Suprapubic skin (tissue), 4 donors: ENCODE measurements at regions not wholly inside any gene's neighbourhood (a gene's known extent, or its start where the extent isn't known, plus 50 kb on each side); places are given as distances from the start of the nearest gene placed in this dataset.
"Not testable (repeated sequence)": the region's sequence is repeated elsewhere in the genome, so short reads cannot be mapped to it uniquely, and the experiment has no call there.

Source experiments
- DNase-seq, 2 donors: peaks; one replicate each; pipeline ENCODE4 v3.0.0-alpha.2; 2019; ENCODE audit warnings: low spot score in 2 of 2
- H3K27ac ChIP-seq: fragments of 200-600 bp; sonication (generic); one replicate; pipeline ENCODE4 v1.5.1; 2019
- H3K27me3 ChIP-seq: fragments of 200-600 bp; sonication (generic); one replicate; pipeline ENCODE4 v1.5.1; 2019
- H3K36me3 ChIP-seq: fragments of 200-600 bp; sonication (generic); one replicate; pipeline ENCODE4 v1.5.1; 2019
- H3K4me1 ChIP-seq: fragments of 200-600 bp; sonication (generic); one replicate; pipeline ENCODE4 v1.5.1; 2019
- H3K4me3 ChIP-seq: fragments of 200-600 bp; sonication (generic); one replicate; pipeline ENCODE4 v1.5.1; 2019; ENCODE audit warnings: mild to moderate bottlenecking
- H3K9me3 ChIP-seq: fragments of 200-600 bp; sonication (generic); one replicate; pipeline ENCODE4 v1.5.1; 2019
- EP300 ChIP-seq: sonication (generic); formaldehyde crosslinking; IDR thresholded peaks from one replicate; pipeline ENCODE4 v1.6.1; 2017; ENCODE audit warnings: antibody characterized with exemption
- POLR2A ChIP-seq, 2 donors: fragments of 450-650 bp; IDR thresholded peaks; one replicate each; pipeline ENCODE4 v1.6.1; 2017; ENCODE audit warnings: antibody characterized with exemption in 2 of 2, mild to moderate bottlenecking in 2 of 2, moderate library complexity in 2 of 2
- POLR2AphosphoS5 ChIP-seq, 3 donors: sonication (generic); formaldehyde crosslinking; IDR thresholded peaks; one replicate each; pipeline ENCODE4 v1.6.1; 2017; ENCODE audit warnings: antibody characterized with exemption in 3 of 3
- WGBS: methylation state at CpG from one replicate; pipeline ENCODE4 v1.1.5; 2018; 5-methylcytosine and 5-hydroxymethylcytosine counted together
- TF ChIP-seq, protein P1 (sequence below), 2 donors: fragments of 200-600 bp in 1 of 2; fragments of 450-650 bp in 1 of 2; sonication (generic) in 1 of 2; IDR thresholded peaks; one replicate each; pipeline ENCODE4 v1.5.1; 2016 to 2019; ENCODE audit warnings: antibody characterized with exemption in 2 of 2, mild to moderate bottlenecking in 1 of 2, moderate library complexity in 1 of 2

DNA sequence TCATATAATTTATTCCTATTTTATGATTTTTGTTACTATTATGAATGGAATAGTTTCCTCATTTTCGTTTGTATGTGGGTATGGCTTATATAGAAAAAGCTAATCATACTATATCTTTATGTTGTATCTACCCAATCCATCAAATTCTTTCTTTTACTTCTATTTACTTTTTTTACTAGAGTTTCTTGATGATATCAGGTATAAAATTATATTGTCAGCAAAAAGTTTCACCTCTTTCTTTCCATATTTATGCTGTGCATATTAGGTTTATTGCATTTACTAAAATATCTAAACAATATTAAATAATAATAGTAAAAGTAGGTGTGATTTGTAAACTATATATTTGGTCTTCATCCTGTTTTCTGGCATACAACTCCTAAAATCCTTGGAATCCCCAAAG lies 146.7 kb upstream of the PLXNC1 start:
- Histone ChIP-seq H3K27ac (no peak overlapping the region), H3K4me1 (no peaks in the 10 kb centered on the region), H3K9me3 (peaks cover 8% of the 10 kb centered on the region), H3K4me3 (no peak overlapping the region), H3K27me3 (no peaks in the 10 kb centered on the region), H3K36me3 (no peaks in the 10 kb centered on the region)
- WGBS = 69% methylated on average over 1 of the region's 1 CpG
- TF ChIP-seq, protein P1, sequence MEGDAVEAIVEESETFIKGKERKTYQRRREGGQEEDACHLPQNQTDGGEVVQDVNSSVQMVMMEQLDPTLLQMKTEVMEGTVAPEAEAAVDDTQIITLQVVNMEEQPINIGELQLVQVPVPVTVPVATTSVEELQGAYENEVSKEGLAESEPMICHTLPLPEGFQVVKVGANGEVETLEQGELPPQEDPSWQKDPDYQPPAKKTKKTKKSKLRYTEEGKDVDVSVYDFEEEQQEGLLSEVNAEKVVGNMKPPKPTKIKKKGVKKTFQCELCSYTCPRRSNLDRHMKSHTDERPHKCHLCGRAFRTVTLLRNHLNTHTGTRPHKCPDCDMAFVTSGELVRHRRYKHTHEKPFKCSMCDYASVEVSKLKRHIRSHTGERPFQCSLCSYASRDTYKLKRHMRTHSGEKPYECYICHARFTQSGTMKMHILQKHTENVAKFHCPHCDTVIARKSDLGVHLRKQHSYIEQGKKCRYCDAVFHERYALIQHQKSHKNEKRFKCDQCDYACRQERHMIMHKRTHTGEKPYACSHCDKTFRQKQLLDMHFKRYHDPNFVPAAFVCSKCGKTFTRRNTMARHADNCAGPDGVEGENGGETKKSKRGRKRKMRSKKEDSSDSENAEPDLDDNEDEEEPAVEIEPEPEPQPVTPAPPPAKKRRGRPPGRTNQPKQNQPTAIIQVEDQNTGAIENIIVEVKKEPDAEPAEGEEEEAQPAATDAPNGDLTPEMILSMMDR (IDR thresholded peaks at IDR 0.05) = no peak
- TF ChIP-seq POLR2AphosphoS5 (IDR thresholded peaks at IDR 0.05) = no peak
- TF ChIP-seq EP300 = no peak
- no peak for TF ChIP-seq POLR2A (IDR thresholded peaks at IDR 0.05)
- no peak for DNase-seq

GRCh38 chr12:94002925-94003324 lies 145.5 kb upstream of the PLXNC1 start:
- H3K4me1 ChIP-seq, H3K4me3 ChIP-seq, H3K27ac ChIP-seq, H3K9me3 ChIP-seq, DNase-seq, H3K36me3 ChIP-seq, H3K27me3 ChIP-seq: not testable (repeated sequence)
- WGBS = 36% methylated on average over 1 of the region's 1 CpG

GRCh38 chr12:94007833-94008232 lies 140.5 kb upstream of the PLXNC1 start:
- H3K4me1 ChIP-seq, H3K36me3 ChIP-seq, H3K27me3 ChIP-seq, H3K27ac ChIP-seq, H3K9me3 ChIP-seq, H3K4me3 ChIP-seq: not testable (repeated sequence)
- peak in 1 of 2 donors; percentile 47 for DNase-seq
- WGBS = 96% methylated on average over 5 of the region's 6 CpGs

DNA sequence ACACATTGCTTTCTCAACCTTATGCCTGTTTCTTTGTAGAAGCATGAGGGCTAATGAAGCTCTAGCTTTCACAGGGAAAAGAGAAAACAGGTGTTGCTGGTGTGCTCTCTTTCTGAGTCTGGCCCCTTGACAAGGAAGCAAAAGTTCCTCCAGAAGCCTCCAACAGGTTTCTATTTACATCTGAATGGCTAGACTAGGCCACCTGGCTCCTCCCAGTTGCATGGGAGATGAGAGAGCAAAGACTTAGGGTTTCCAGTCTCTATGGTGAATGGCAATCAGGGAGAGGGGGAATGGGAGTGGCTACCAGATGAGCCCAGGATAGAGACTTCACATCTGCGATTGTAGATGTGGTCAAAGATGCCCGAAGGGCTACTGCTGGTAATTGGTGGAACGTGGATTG lies 138.1 kb upstream of the PLXNC1 start:
- DNase-seq = peak in 1 of 2 donors; percentile 15
- Histone ChIP-seq H3K27ac (no peak overlapping the region), H3K27me3 (no peaks in the 10 kb centered on the region)

DNA sequence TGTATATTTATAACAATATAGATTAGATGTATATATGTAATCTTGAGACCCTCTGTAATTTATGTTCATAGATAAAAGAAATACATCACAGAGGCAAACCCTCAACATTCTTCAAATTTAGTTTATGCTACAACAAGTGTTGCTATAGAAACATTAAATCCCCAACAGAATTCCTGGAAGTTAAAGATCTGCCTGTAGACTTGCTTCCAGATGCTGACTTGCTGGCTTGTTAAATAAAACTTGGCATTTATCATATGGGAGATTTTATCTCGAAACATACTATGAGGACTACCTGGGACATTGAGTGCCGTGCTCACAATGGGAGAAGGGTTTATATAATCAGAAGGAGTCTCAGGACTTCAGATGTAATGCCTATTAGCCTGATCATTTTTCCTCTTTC lies 136.3 kb upstream of the PLXNC1 start:
- Histone ChIP-seq H3K4me1 (no peaks in the 10 kb centered on the region), H3K4me3 (no peak overlapping the region), H3K27me3 (no peaks in the 10 kb centered on the region), H3K36me3 (no peaks in the 10 kb centered on the region), H3K27ac (no peak overlapping the region), H3K9me3 (no peaks in the 10 kb centered on the region)
- no peak for TF ChIP-seq POLR2AphosphoS5 (IDR thresholded peaks at IDR 0.05)
- TF ChIP-seq, protein P1 (IDR thresholded peaks at IDR 0.05) = no peak
- no peak for TF ChIP-seq POLR2A (IDR thresholded peaks at IDR 0.05)
- TF ChIP-seq EP300 = no peak
- 36% methylated on average over 2 of the region's 2 CpGs for WGBS
- no peak for DNase-seq

More for the DNA sequence above, 138.1 kb upstream of the PLXNC1 start:
- H3K4me3 ChIP-seq = no peak overlapping the region
- WGBS = 96% methylated on average over 3 of the region's 3 CpGs
- no peaks in the 10 kb centered on the region for H3K4me1 ChIP-seq
- H3K9me3 ChIP-seq = no peaks in the 10 kb centered on the region
- H3K36me3 ChIP-seq = no peaks in the 10 kb centered on the region
- TF ChIP-seq POLR2AphosphoS5 (IDR thresholded peaks at IDR 0.05) = no peak
- TF ChIP-seq EP300 = no peak
- TF ChIP-seq, protein P1 (IDR thresholded peaks at IDR 0.05) = no peak
- TF ChIP-seq POLR2A (IDR thresholded peaks at IDR 0.05) = no peak

DNA sequence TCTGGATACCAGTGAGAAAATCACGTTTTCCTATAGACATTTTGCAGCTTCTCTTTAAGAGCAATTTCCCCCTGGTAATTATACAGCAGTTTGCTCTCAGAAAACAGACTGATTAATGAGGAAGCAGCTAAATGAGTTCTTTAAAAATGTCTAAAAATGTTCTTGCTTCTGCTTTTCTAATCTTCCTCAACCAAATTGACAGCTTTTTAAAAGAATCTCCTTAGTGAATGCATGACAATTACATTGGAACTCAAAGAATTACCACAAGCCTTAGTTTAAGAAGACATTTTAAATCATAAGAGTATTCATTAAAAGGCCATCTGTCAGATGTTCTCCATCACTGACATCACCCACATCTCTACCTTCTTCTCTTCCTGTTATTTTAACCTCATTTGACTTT lies 135.8 kb upstream of the PLXNC1 start:
- no peak for DNase-seq
- Histone ChIP-seq H3K4me1 (no peaks in the 10 kb centered on the region), H3K9me3 (peaks cover 5% of the 10 kb centered on the region), H3K27ac (no peak overlapping the region), H3K4me3 (no peak overlapping the region), H3K27me3 (no peaks in the 10 kb centered on the region), H3K36me3 (no peaks in the 10 kb centered on the region)
- no peak for TF ChIP-seq EP300
- 34% methylated on average over 1 of the region's 1 CpG for WGBS

DNA sequence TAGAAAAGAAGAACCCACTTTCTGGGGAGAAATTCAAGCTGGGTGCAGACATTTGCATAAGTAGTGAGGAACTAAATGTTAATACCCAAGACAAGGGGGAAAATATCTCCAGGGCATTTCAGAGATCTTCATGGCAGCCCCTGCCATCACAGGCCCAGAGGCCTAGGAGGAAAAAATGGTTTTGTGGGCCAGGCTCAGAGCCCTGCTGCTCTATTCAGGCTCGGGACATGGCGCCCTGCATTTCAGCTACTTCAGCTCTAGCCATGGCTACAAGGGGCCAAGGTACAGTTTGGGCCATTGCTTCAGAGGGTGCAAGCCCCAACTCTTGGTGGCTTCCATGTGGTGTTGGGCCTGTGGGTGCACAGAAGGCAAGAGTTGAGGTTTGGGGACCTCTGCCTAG lies 131.1 kb upstream of the PLXNC1 start:
- not testable (repeated sequence) for H3K9me3 ChIP-seq, H3K36me3 ChIP-seq, H3K4me3 ChIP-seq, H3K4me1 ChIP-seq, H3K27ac ChIP-seq, H3K27me3 ChIP-seq, DNase-seq
- WGBS = 93% methylated on average over 2 of the region's 2 CpGs
